GM20000 (cell line): ENCODE measurements at regions not wholly inside any gene's neighbourhood (a gene's known extent, or its start where the extent isn't known, plus 50 kb on each side); places are given as distances from the start of the nearest gene placed in this dataset.

ENCODE experiments used
- DNase-seq: peaks from one replicate; pipeline ENCODE4 v3.0.0; 2012; ENCODE audit warnings: low spot score
- TF ChIP-seq, protein P1 (sequence below): IDR thresholded peaks from 2 replicates; pipeline ENCODE4 v1.5.1; 2012; ENCODE audit warnings: mild to moderate bottlenecking, control low read depth; ENCODE audit errors: extremely low read depth, missing control alignments

DNA sequence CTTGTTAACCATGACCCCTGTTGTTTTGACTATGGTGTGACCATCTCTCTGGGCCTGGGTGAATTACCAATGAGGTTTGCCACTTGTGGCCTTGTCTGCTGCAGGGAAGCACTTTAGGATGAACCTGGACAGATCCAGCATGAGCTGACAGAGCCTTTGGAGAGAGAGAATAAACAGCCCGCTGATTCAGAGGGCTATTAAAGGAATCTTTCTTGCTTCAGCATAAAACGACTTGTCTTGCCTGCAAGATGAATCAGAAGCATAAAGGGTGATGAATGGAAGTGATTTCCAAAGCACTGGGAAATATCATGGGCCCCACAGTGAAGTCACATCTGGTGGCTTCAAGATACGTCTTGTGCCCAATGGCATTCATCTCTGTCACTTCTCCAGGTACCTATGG is 69.0 kb upstream of the WSCD2 start:
- TF ChIP-seq, protein P1, sequence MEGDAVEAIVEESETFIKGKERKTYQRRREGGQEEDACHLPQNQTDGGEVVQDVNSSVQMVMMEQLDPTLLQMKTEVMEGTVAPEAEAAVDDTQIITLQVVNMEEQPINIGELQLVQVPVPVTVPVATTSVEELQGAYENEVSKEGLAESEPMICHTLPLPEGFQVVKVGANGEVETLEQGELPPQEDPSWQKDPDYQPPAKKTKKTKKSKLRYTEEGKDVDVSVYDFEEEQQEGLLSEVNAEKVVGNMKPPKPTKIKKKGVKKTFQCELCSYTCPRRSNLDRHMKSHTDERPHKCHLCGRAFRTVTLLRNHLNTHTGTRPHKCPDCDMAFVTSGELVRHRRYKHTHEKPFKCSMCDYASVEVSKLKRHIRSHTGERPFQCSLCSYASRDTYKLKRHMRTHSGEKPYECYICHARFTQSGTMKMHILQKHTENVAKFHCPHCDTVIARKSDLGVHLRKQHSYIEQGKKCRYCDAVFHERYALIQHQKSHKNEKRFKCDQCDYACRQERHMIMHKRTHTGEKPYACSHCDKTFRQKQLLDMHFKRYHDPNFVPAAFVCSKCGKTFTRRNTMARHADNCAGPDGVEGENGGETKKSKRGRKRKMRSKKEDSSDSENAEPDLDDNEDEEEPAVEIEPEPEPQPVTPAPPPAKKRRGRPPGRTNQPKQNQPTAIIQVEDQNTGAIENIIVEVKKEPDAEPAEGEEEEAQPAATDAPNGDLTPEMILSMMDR = no peak

DNA sequence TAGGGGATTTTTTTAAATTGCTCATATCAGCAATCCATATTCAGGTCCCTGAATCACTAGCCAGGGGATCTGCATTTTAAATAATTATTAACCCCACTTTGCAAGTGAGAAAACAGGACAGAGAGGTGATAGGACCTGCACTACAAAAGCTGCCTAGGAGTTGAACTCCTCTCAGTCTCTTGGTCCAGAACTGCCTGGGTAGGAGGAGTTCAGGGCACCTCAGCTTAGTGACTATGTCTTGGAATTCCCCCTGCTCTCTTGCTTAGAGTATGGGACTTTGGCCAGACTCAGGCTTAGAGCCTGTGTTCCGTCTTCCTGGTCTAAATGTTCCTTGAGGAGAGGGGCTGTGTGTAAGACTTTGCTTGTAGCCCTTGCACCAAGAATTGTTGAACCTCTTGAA is 68.2 kb upstream of the WSCD2 start:
- TF ChIP-seq, protein P1 = no peak
- DNase-seq = no peak

More for the DNA sequence above, 69.0 kb upstream of the WSCD2 start:
- no peak for DNase-seq

DNA sequence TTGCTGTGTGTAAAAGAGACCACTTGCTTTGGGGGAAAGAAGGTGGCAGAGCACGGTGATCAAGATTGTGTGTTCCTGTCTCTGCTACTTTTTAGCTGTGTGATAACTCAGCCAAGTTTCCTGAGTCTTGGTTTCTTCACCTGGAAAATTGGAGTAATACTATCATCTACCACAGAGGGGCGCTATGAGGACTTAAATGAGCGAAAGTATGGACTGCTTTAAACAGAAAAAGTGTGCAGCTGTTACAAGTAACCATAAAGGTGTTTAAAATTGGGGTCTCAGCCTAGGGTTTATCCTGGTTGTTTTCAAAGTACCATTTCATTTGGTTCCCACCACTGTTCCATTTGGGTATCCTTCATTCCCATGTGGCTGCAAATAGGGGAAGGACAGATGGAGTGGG is 65.9 kb upstream of the WSCD2 start:
- DNase-seq = no peak
- TF ChIP-seq, protein P1 = no peak

DNA sequence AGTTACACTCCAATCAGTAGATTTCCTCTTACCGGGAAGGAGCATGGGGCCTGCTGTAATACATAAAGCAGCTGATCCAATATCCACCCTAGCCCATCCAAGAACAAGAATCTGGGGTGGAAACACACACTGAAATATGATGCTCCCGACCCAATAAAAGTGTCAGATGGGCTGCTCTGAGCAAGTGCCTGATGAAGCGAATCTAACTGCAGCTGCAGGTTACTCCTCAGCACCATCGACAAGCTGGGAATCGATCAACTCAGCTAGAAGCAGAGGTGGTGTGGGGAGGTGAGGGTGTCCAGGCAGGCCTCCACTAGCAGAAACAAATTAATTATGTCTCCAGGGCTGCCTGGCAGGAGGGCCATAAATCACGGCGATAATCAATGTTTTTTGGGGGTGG is 64.0 kb upstream of the WSCD2 start:
- DNase-seq = no peak
- TF ChIP-seq, protein P1 = no peak

DNA sequence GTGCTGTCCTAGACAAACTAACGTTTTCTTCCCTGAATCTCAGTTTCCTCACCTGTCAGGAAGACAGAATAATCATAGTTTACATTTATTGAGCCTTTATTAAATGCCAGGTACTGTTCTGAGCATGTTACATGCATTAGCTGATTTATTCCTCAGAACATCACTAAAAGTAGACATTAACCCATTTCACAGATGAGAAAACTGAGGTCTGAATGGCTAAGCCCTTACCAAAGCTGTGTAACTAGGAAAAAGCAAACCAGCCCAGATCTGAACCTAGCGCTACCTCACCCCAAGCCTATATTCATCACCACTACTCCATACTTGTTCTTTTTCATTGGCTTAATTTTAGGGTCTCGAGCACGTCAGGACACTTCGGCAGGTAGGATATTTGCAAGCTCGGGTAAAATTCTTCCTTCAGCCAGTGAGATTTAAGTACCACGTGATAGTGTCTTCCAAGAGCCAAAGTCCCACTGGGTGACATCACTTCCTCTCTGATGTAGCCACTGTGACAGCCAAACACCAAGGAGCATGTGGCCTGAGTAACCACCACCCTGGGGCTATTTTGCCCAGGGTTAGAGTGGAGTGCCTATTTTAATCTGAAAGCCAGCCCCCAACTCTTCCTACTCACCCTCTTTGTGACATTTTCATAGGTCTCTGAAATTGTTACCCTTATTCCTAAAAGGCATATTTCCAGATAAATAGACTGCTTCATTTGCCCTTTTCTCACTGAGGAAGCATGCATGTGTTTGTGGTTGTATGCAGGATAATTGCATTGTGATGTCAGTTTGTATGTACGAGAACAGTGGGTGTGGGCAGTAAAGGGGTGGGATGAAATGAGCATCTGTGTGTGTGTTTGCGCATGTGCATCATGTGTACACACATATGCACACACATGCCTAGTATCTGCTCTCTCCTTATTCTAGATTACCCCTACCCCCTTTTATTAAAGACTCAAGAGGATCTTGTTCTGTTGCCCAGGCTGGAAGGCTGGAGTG is 62.2 kb upstream of the WSCD2 start:
- TF ChIP-seq, protein P1 = no peak
- DNase-seq = no peak

DNA sequence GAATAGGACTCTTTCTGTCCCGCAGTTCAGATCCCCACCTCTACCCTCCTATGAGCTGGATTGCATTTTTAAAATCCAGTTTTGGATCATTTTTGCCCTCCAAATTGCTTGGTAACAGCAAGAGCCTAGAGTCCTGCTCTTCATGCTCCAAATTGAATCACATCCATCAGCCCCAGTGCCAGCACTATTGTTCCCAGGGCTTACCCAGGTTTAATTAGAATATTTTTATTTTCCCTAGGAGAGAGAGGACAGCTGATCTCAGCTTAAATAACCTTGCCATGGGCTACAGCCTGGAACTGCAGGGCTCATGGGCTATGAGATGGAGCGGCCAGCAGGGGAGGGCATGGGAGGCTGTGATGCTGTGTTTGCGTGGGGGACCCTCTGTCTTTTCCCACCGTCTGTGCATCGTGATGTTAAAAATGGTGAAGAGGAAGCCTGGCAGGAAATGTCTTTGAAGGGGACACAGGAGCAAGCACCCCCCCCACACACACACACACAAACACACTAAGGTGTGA is 59.4 kb upstream of the WSCD2 start:
- TF ChIP-seq, protein P1 = no peak
- no peak for DNase-seq

DNA sequence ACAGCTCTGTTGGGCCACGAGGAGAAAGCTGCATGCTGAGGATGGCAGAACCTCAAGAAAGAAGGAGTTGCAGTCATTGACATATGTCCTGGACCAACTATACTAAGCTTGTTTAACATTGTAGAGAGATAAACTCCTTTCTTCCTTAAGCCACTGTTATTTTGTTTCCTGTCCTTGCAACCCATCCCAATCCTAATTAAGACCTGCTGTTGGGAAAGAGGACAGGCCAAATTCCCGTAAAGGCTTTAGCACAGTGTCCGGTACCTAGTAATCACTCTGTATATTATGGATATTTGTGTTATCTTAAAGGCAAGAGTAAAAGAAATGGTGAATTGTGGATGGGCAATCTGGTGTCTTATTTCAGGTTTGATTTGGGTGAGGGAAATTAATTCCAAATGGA is 53.5 kb upstream of the WSCD2 start:
- TF ChIP-seq, protein P1 = no peak
- DNase-seq = no peak
